ENCODE measurements at regions not wholly inside any gene's neighbourhood (a gene's known extent, or its start where the extent isn't known, plus 50 kb on each side); places are given as distances from the start of the nearest gene placed in this dataset.

- TF ChIP-seq, protein P1, sequence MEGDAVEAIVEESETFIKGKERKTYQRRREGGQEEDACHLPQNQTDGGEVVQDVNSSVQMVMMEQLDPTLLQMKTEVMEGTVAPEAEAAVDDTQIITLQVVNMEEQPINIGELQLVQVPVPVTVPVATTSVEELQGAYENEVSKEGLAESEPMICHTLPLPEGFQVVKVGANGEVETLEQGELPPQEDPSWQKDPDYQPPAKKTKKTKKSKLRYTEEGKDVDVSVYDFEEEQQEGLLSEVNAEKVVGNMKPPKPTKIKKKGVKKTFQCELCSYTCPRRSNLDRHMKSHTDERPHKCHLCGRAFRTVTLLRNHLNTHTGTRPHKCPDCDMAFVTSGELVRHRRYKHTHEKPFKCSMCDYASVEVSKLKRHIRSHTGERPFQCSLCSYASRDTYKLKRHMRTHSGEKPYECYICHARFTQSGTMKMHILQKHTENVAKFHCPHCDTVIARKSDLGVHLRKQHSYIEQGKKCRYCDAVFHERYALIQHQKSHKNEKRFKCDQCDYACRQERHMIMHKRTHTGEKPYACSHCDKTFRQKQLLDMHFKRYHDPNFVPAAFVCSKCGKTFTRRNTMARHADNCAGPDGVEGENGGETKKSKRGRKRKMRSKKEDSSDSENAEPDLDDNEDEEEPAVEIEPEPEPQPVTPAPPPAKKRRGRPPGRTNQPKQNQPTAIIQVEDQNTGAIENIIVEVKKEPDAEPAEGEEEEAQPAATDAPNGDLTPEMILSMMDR (IDR thresholded peaks at IDR 0.05; ENCODE audit: low read depth, low read length, poor library complexity, severe bottlenecking), result no peak
- TF ChIP-seq EZH2phosphoT487 (IDR thresholded peaks at IDR 0.05; ENCODE audit: borderline replicate concordance, low read length), result no peak
Measured at GRCh38 chr10:27392606-27393005, 111.5 kb upstream of the RAB18 start.

All from DOHH2 (cell line).